ENCODE measurements at regions not wholly inside any gene's neighbourhood (a gene's known extent, or its start where the extent isn't known, plus 50 kb on each side); places are given as distances from the start of the nearest gene placed in this dataset.

DNA sequence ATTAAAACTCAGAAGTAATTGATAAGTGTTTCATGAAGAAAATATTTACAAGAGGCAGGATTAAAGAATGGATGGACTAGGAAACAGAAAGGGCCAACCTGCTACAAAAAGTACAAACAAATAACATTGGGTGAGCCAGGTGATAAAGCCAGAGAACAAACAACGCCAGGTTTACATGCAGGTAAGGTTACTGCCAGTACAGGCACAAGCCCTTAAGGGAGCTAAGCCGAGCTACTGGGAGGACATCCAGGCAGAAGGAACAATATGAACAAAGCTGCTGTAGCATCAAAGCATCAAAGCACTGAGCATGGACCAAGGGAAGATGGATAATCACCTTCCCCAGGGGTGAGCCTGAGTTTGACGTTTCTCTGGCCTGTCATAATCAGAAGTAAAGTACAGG, 380.7 kb downstream of the SEC16B start:
- TF ChIP-seq, protein P1, sequence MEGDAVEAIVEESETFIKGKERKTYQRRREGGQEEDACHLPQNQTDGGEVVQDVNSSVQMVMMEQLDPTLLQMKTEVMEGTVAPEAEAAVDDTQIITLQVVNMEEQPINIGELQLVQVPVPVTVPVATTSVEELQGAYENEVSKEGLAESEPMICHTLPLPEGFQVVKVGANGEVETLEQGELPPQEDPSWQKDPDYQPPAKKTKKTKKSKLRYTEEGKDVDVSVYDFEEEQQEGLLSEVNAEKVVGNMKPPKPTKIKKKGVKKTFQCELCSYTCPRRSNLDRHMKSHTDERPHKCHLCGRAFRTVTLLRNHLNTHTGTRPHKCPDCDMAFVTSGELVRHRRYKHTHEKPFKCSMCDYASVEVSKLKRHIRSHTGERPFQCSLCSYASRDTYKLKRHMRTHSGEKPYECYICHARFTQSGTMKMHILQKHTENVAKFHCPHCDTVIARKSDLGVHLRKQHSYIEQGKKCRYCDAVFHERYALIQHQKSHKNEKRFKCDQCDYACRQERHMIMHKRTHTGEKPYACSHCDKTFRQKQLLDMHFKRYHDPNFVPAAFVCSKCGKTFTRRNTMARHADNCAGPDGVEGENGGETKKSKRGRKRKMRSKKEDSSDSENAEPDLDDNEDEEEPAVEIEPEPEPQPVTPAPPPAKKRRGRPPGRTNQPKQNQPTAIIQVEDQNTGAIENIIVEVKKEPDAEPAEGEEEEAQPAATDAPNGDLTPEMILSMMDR (IDR thresholded peaks at IDR 0.05) = no peak
- TF ChIP-seq EZH2 (IDR thresholded peaks at IDR 0.05; ENCODE audit: borderline replicate concordance, insufficient read depth, low read depth, low read length, poor library complexity, severe bottlenecking) = no peak

All from B cell (primary cell).